Naive thymus-derived CD4-positive, alpha-beta T cell (primary cell): ENCODE measurements at regions not wholly inside any gene's neighbourhood (a gene's known extent, or its start where the extent isn't known, plus 50 kb on each side); places are given as distances from the start of the nearest gene placed in this dataset.

ENCODE experiments used
- ATAC-seq: fragments of 150-1000 bp; cut with Tn5 transposase; 2 replicates; pipeline ENCODE4 v1.10.0; 2021; ENCODE audit warnings: mild to moderate bottlenecking, moderate library complexity
- CTCF ChIA-PET: fragments of 350-600 bp; sonication (Branson Sonifier 250); formaldehyde crosslinking; loops from one replicate; lab custom pipeline; 2021; ENCODE audit warnings: antibody characterized with exemption; lab: Charles Lee
- POLR2A ChIA-PET: fragments of 350-600 bp; sonication (Branson Sonifier 250); formaldehyde crosslinking; loops from one replicate; lab custom pipeline; 2021; ENCODE audit warnings: antibody characterized with exemption, inconsistent platforms; lab: Charles Lee
- DNase-seq, 9 donors: peaks; one replicate each; pipeline versions ENCODE4 v3.0.0 to v3.0.0-alpha.2; 2020 to 2022; ENCODE audit warnings: mixed read lengths in 1 of 9
- H3K27ac ChIP-seq: one replicate; pipeline ENCODE4 v1.7.0; 2013; ENCODE audit warnings: mild to moderate bottlenecking, low read depth, low read length, moderate library complexity
- H3K27me3 ChIP-seq, 2 donors: one replicate each; pipeline ENCODE4 v1.7.0; 2013; ENCODE audit warnings: low read length in 2 of 2, mild to moderate bottlenecking in 2 of 2, moderate library complexity in 2 of 2; ENCODE audit not compliant: control insufficient read depth in 2 of 2, insufficient read depth in 2 of 2
- H3K36me3 ChIP-seq, 3 experiments: 1 replicate in 2 of 3; 2 replicates in 1 of 3; pipeline ENCODE4 v1.7.0; 2013; ENCODE audit warnings: low read length in 3 of 3, mild to moderate bottlenecking in 3 of 3, moderate library complexity in 1 of 3; ENCODE audit not compliant: insufficient read depth in 3 of 3, control insufficient read depth in 2 of 3
- H3K4me1 ChIP-seq, 2 donors: one replicate each; pipeline ENCODE4 v1.7.0; 2013; ENCODE audit warnings: low read length in 2 of 2, mild to moderate bottlenecking in 2 of 2, moderate library complexity in 1 of 2; ENCODE audit not compliant: control insufficient read depth in 2 of 2, insufficient read depth in 2 of 2
- H3K4me3 ChIP-seq: 2 replicates; pipeline ENCODE4 v1.7.0; 2013; ENCODE audit warnings: mild to moderate bottlenecking, low read length
- H3K9me3 ChIP-seq, 3 experiments: 1 replicate in 2 of 3; 2 replicates in 1 of 3; pipeline ENCODE4 v1.7.0; 2013; ENCODE audit warnings: low read length in 3 of 3; ENCODE audit not compliant: control insufficient read depth in 2 of 3
- H3K27ac Mint-ChIP-seq, 9 donors: one replicate each; pipeline ENCODE4 v1.8.0; 2020 to 2022; ENCODE audit warnings: mixed read lengths in 9 of 9, mild to moderate bottlenecking in 8 of 9, moderate library complexity in 5 of 9, inconsistent platforms in 2 of 9
- H3K27me3 Mint-ChIP-seq, 5 donors: one replicate each; pipeline ENCODE4 v1.8.0; 2021 to 2022; ENCODE audit warnings: mixed read lengths in 5 of 5, mild to moderate bottlenecking in 1 of 5
- H3K36me3 Mint-ChIP-seq, 5 donors: one replicate each; pipeline ENCODE4 v1.8.0; 2020 to 2022; ENCODE audit warnings: mixed read lengths in 5 of 5, mild to moderate bottlenecking in 3 of 5, inconsistent platforms in 1 of 5
- H3K4me1 Mint-ChIP-seq, 7 donors: one replicate each; pipeline ENCODE4 v1.8.0; 2020 to 2022; ENCODE audit warnings: mixed read lengths in 7 of 7, mild to moderate bottlenecking in 3 of 7, inconsistent platforms in 1 of 7
- H3K4me3 Mint-ChIP-seq, 10 donors: one replicate each; pipeline ENCODE4 v1.8.0; 2020 to 2022; ENCODE audit warnings: mild to moderate bottlenecking in 10 of 10, mixed read lengths in 10 of 10, moderate library complexity in 6 of 10, inconsistent platforms in 2 of 10
- H3K9me3 Mint-ChIP-seq, 11 donors: one replicate each; pipeline ENCODE4 v1.8.0; 2020 to 2022; ENCODE audit warnings: mixed read lengths in 11 of 11, mild to moderate bottlenecking in 4 of 11, inconsistent platforms in 1 of 11, moderate library complexity in 1 of 11
- intact Hi-C, 2 donors: fragments of 100-400 bp; cut with micrococcal nuclease; formaldehyde crosslinking; loops; one replicate each; pipeline ENCODE4 v1.15.1; 2023

DNA sequence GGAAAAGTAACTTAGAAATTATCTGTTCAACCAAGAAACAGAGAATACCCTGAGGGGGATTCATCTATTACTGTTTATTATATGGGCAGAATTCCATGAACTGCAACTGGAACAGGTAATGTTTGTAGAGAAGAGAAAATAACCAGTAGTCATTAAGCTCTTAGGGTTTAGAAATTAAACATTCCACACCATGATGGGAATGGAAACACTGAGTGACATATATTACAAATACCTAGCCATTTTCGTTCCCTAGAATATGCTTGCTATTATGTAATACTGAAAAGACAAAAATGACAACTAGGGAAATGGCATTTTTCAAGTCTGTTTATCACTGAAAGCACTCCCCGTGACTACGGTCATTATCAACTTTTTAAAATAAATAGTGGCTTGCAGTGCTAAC, 1007.4 kb downstream of the GATA3 start:
- Histone ChIP-seq H3K4me1 (peaks cover 0 to 5% of the 10 kb centered on the region in 2 donors), H3K27me3 (no peaks in the 10 kb centered on the region), H3K27ac (no peak overlapping the region), H3K9me3 (no peaks in the 10 kb centered on the region), H3K36me3 (no peaks in the 10 kb centered on the region), H3K4me3 (no peak overlapping the region)
- H3K27ac Mint-ChIP-seq: no peak overlapping the region
- ChIA-PET CTCF (no interaction called here), POLR2A (no interaction called here)
- intact Hi-C loops: loop anchor here in 1 of 2 donors (2.0 to 5.0 kb wide), 2 partner anchors 35 to 51 kb away; no protein-coding TSS in a partner anchor
- ATAC-seq: no peak
- no peak overlapping the region for H3K4me3 Mint-ChIP-seq
- H3K4me1 Mint-ChIP-seq: peaks cover 0 to 26% (median 20%) of the 10 kb centered on the region in 7 donors
- no peak for DNase-seq
- no peaks in the 10 kb centered on the region for H3K36me3 Mint-ChIP-seq
- peaks cover 0 to 2% (median 0%) of the 10 kb centered on the region in 11 donors for H3K9me3 Mint-ChIP-seq
- peaks cover 0 to 4% (median 0%) of the 10 kb centered on the region in 5 donors for H3K27me3 Mint-ChIP-seq

DNA sequence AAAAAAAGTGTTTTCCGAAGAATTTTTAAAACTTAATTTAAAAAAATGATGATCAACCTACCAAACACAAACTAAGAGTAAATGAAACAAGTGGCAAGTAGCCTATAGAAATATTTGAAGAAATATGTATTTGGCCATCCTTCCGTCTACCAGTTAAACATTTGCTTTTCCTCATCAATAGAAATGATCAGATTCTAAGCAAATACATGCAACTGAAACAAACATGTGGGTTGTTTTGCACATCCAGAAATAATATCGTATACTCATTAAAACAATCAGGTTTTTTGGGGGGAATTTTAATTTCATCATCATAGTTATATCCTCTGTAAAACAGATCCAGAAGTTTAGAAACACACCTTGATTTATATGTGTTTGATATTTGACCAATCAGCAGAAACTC, 1011.7 kb downstream of the GATA3 start:
- no peak overlapping the region for H3K4me3 Mint-ChIP-seq
- H3K4me1 ChIP-seq: no peaks in the 10 kb centered on the region
- H3K27ac Mint-ChIP-seq: no peak overlapping the region

GRCh38 chr10:9068003-9068402, 1013.5 kb downstream of the GATA3 start:
- CTCF ChIA-PET: no interaction called here
- DNase-seq: no peak
- Histone ChIP-seq H3K27ac (no peak overlapping the region), H3K27me3 (no peaks in the 10 kb centered on the region), H3K36me3 (no peaks in the 10 kb centered on the region), H3K9me3 (no peaks in the 10 kb centered on the region), H3K4me1 (no peaks in the 10 kb centered on the region), H3K4me3 (no peak overlapping the region)
- Mint-ChIP-seq H3K27me3 (peaks cover 0 to 6% (median 0%) of the 10 kb centered on the region in 5 donors), H3K4me1 (no peaks in the 10 kb centered on the region), H3K36me3 (no peaks in the 10 kb centered on the region), H3K4me3 (no peak overlapping the region), H3K27ac (no peak overlapping the region), H3K9me3 (peaks cover 0 to 1% (median 0%) of the 10 kb centered on the region in 11 donors)
- ATAC-seq: no peak
- POLR2A ChIA-PET: no interaction called here
- intact Hi-C loops: no loop called here

More for the DNA sequence above, 1011.7 kb downstream of the GATA3 start:
- ChIA-PET POLR2A (no interaction called here), CTCF (no interaction called here)
- Mint-ChIP-seq H3K4me1 (peaks cover 0 to 6% (median 6%) of the 10 kb centered on the region in 7 donors), H3K27me3 (no peaks in the 10 kb centered on the region), H3K36me3 (no peaks in the 10 kb centered on the region), H3K9me3 (peaks cover 0 to 1% (median 0%) of the 10 kb centered on the region in 11 donors)
- Histone ChIP-seq H3K4me3 (no peak overlapping the region), H3K36me3 (no peaks in the 10 kb centered on the region), H3K27ac (no peak overlapping the region), H3K9me3 (no peaks in the 10 kb centered on the region), H3K27me3 (no peaks in the 10 kb centered on the region)
- intact Hi-C loops: no loop called here
- no peak for ATAC-seq
- no peak for DNase-seq

- no peaks in the 10 kb centered on the region for H3K9me3 ChIP-seq
- ATAC-seq: no peak
Observed at GRCh38 chr10:9069136-9069535, 1014.6 kb downstream of the GATA3 start.

GRCh38 chr10:9075420-9075819, 1020.9 kb downstream of the GATA3 start:
- no peaks in the 10 kb centered on the region for H3K36me3 ChIP-seq
- Mint-ChIP-seq H3K36me3 (no peaks in the 10 kb centered on the region), H3K9me3 (peaks cover 0 to 3% (median 0%) of the 10 kb centered on the region in 11 donors), H3K4me3 (no peak overlapping the region), H3K4me1 (peaks cover 0 to 5% (median 0%) of the 10 kb centered on the region in 7 donors), H3K27ac (no peak overlapping the region), H3K27me3 (peaks cover 0 to 6% (median 4%) of the 10 kb centered on the region in 5 donors)
- ChIA-PET POLR2A (no interaction called here), CTCF (no interaction called here)
- no peak overlapping the region for H3K27ac ChIP-seq
- no peak overlapping the region for H3K4me3 ChIP-seq
- no peak for ATAC-seq
- no peak for DNase-seq
- no peaks in the 10 kb centered on the region for H3K4me1 ChIP-seq
- intact Hi-C loops: loop anchor here in 1 of 2 donors (2.0 kb wide), 1 partner anchor 1203 kb away; no protein-coding TSS in a partner anchor
- no peaks in the 10 kb centered on the region for H3K27me3 ChIP-seq
- H3K9me3 ChIP-seq: no peaks in the 10 kb centered on the region

More at GRCh38 chr10:9069136-9069535, 1014.6 kb downstream of the GATA3 start:
- no peak for DNase-seq
- no peak overlapping the region for H3K27ac Mint-ChIP-seq
- no peaks in the 10 kb centered on the region for H3K36me3 Mint-ChIP-seq
- peaks cover 0 to 1% (median 0%) of the 10 kb centered on the region in 11 donors for H3K9me3 Mint-ChIP-seq
- no peak overlapping the region for H3K4me3 Mint-ChIP-seq
- peaks cover 0 to 6% (median 0%) of the 10 kb centered on the region in 5 donors for H3K27me3 Mint-ChIP-seq
- H3K4me1 Mint-ChIP-seq: peaks cover 0 to 5% (median 0%) of the 10 kb centered on the region in 7 donors
- CTCF ChIA-PET: interaction anchor here (0.6 kb wide), 1 partner anchor 661 kb away, joined by 5 read pairs; no protein-coding TSS in a partner anchor
- Histone ChIP-seq H3K4me1 (no peaks in the 10 kb centered on the region), H3K4me3 (no peak overlapping the region), H3K27me3 (no peaks in the 10 kb centered on the region), H3K27ac (no peak overlapping the region), H3K36me3 (no peaks in the 10 kb centered on the region)
- intact Hi-C loops: no loop called here
- POLR2A ChIA-PET: no interaction called here

- ChIA-PET POLR2A (no interaction called here), CTCF (no interaction called here)
- DNase-seq (no peak), ATAC-seq (no peak)
- Histone ChIP-seq H3K36me3 (no peaks in the 10 kb centered on the region), H3K9me3 (no peaks in the 10 kb centered on the region), H3K27me3 (no peaks in the 10 kb centered on the region), H3K27ac (no peak overlapping the region), H3K4me3 (no peak overlapping the region), H3K4me1 (no peaks in the 10 kb centered on the region)
- intact Hi-C loops: no loop called here
- Mint-ChIP-seq H3K27ac (no peak overlapping the region), H3K27me3 (peaks cover 0 to 6% (median 4%) of the 10 kb centered on the region in 5 donors), H3K36me3 (no peaks in the 10 kb centered on the region), H3K9me3 (peaks cover 0 to 3% (median 0%) of the 10 kb centered on the region in 11 donors), H3K4me1 (peaks cover 0 to 5% (median 0%) of the 10 kb centered on the region in 7 donors), H3K4me3 (no peak overlapping the region)
Observed at GRCh38 chr10:9076066-9076465, 1021.6 kb downstream of the GATA3 start.

- H3K27ac ChIP-seq: no peak overlapping the region
- ChIA-PET CTCF (no interaction called here), POLR2A (interaction anchor here (2.1 kb wide), 1 partner anchor 15 kb away, joined by 8 read pairs; no protein-coding TSS in a partner anchor)
- intact Hi-C loops: no loop called here
- H3K4me1 ChIP-seq: no peaks in the 10 kb centered on the region
- H3K9me3 ChIP-seq: no peaks in the 10 kb centered on the region
- Mint-ChIP-seq H3K27ac (no peak overlapping the region), H3K4me1 (peaks cover 0 to 20% (median 14%) of the 10 kb centered on the region in 7 donors), H3K27me3 (peaks cover 0 to 2% (median 0%) of the 10 kb centered on the region in 5 donors), H3K9me3 (peaks cover 0 to 4% (median 0%) of the 10 kb centered on the region in 11 donors), H3K36me3 (peaks cover 0 to 6% (median 0%) of the 10 kb centered on the region in 5 donors), H3K4me3 (no peak overlapping the region)
- H3K36me3 ChIP-seq: no peaks in the 10 kb centered on the region
- H3K4me3 ChIP-seq: no peak overlapping the region
- DNase-seq: no peak
- no peaks in the 10 kb centered on the region for H3K27me3 ChIP-seq
- no peak for ATAC-seq
Observed at GRCh38 chr10:9081253-9081652, 1026.8 kb downstream of the GATA3 start.
